Endothelial cell of umbilical vein (primary cell): ENCODE measurements at regions not wholly inside any gene's neighbourhood (a gene's known extent, or its start where the extent isn't known, plus 50 kb on each side); places are given as distances from the start of the nearest gene placed in this dataset.

ENCODE experiments used
- BruUV-seq: library from RNA; stranded (reverse); fragments of 400-500 nt; replicated peaks from 2 replicates; lab custom pipeline; 2021; lab: Mats Ljungman, UMichigan
- CTCF ChIA-PET: fragments of 300-600, 350-600 bp; sonication (Branson Sonifier 250); formaldehyde crosslinking; loops from one replicate; lab custom pipeline; 2021; ENCODE audit warnings: antibody characterized with exemption, inconsistent platforms; lab: Charles Lee
- POLR2A ChIA-PET: fragments of 300-600, 350-600 bp; sonication (Branson Sonifier 250); formaldehyde crosslinking; loops from one replicate; lab custom pipeline; 2021; ENCODE audit warnings: antibody characterized with exemption, inconsistent platforms; lab: Charles Lee
- DNase-seq: peaks from one replicate; pipeline ENCODE4 v3.0.0-alpha.2; 2011; ENCODE audit warnings: low read depth, low spot score
- FAIRE-seq: peaks from 2 replicates; lab custom pipeline; 2011; peaks lifted over from hg19 to GRCh38; lab: Jason Lieb, UNC
- H2AFZ ChIP-seq: 2 replicates; pipeline ENCODE4 v1.6.0; 2012; ENCODE audit warnings: low read depth, low read length, control low read depth, inconsistent platforms
- H3K27ac ChIP-seq: 2 replicates; pipeline ENCODE4 v1.5.1; 2011; ENCODE audit warnings: low read depth, mild to moderate bottlenecking, control low read depth, low read length, moderate library complexity; ENCODE audit not compliant: insufficient read depth
- H3K27me3 ChIP-seq, 2 experiments: 2 replicates each; pipeline versions ENCODE4 v1.6.0 to v1.6.1; 2011; ENCODE audit warnings: low read length in 2 of 2, mixed read lengths in 1 of 2; ENCODE audit not compliant: control insufficient read depth in 2 of 2, insufficient read depth in 2 of 2
- H3K36me3 ChIP-seq, 2 experiments: 2 replicates in 1 of 2; 3 replicates in 1 of 2; pipeline ENCODE4 v1.5.1; 2011; ENCODE audit warnings: low read length in 2 of 2, mild to moderate bottlenecking in 1 of 2, moderate library complexity in 1 of 2; ENCODE audit not compliant: control insufficient read depth in 2 of 2, insufficient read depth in 2 of 2; ENCODE audit errors: extremely low read depth in 1 of 2
- H3K4me1 ChIP-seq: 3 replicates; pipeline ENCODE4 v1.5.1; 2011; ENCODE audit warnings: mild to moderate bottlenecking, low read length; ENCODE audit not compliant: control insufficient read depth, insufficient read depth; ENCODE audit errors: extremely low read depth
- H3K4me2 ChIP-seq: 2 replicates; pipeline ENCODE4 v1.6.1; 2011; ENCODE audit warnings: low read length, control low read depth, mixed read lengths; ENCODE audit not compliant: insufficient read depth
- H3K4me3 ChIP-seq, 3 experiments: fragments of 200-600 bp in 1 of 3; sonication (generic), shearing (Covaris generic) in 1 of 3; replicated peaks in 1 of 3; 2 replicates each; pipeline ENCODE4 v1.5.1; 2011 to 2016; ENCODE audit warnings: control low read depth in 3 of 3, low read length in 3 of 3, mild to moderate bottlenecking in 2 of 3, inconsistent platforms in 1 of 3, low read depth in 1 of 3, moderate library complexity in 1 of 3; ENCODE audit not compliant: insufficient read depth in 1 of 3
- H3K79me2 ChIP-seq: 2 replicates; pipeline ENCODE4 v1.6.0; 2012; ENCODE audit warnings: low read length, inconsistent platforms; ENCODE audit not compliant: control insufficient read depth, insufficient read depth
- H3K9ac ChIP-seq: replicated peaks from 2 replicates; pipeline ENCODE3; 2011; ENCODE audit warnings: low read length, control low read depth; ENCODE audit not compliant: insufficient read depth; ENCODE audit errors: extremely low read depth
- H3K9me1 ChIP-seq: replicated peaks from 3 replicates; pipeline ENCODE4 v1.6.0; 2011; ENCODE audit warnings: mild to moderate bottlenecking, low read length; ENCODE audit not compliant: control insufficient read depth, insufficient read depth; ENCODE audit errors: extremely low read depth
- H3K9me3 ChIP-seq: replicated peaks from 2 replicates; pipeline ENCODE4 v1.5.1; 2012; ENCODE audit warnings: low read length, inconsistent platforms; ENCODE audit not compliant: control insufficient read depth, insufficient read depth
- H4K20me1 ChIP-seq: replicated peaks from 2 replicates; pipeline ENCODE3; 2011; ENCODE audit warnings: mild to moderate bottlenecking, low read length; ENCODE audit not compliant: control insufficient read depth, insufficient read depth; ENCODE audit errors: extremely low read depth
- CTCF ChIP-seq, 2 donors: IDR thresholded peaks; 1 replicate in 1 of 2; 2 replicates in 1 of 2; pipeline ENCODE4 v1.5.1; 2011; ENCODE audit warnings: low read length in 2 of 2, mild to moderate bottlenecking in 2 of 2, moderate library complexity in 2 of 2, control low read depth in 1 of 2, inconsistent platforms in 1 of 2, low read depth in 1 of 2; ENCODE audit not compliant: insufficient read depth in 1 of 2; ENCODE audit errors: extremely low read depth in 1 of 2
- EZH2 ChIP-seq: IDR thresholded peaks from 2 replicates; pipeline ENCODE4 v1.6.1; 2012; ENCODE audit warnings: borderline replicate concordance, low read depth, mild to moderate bottlenecking, moderate library complexity, low read length, inconsistent platforms; ENCODE audit not compliant: severe bottlenecking
- FOS ChIP-seq: IDR thresholded peaks from 2 replicates; pipeline ENCODE4 v1.6.1; 2011; ENCODE audit warnings: mild to moderate bottlenecking, low read length, moderate library complexity, borderline replicate concordance; ENCODE audit not compliant: insufficient read depth
- GATA2 ChIP-seq: IDR thresholded peaks from 2 replicates; pipeline ENCODE4 v1.7.0; 2011; ENCODE audit warnings: low read depth, mild to moderate bottlenecking, moderate library complexity, mixed read lengths, low read length; ENCODE audit not compliant: insufficient read length, insufficient read depth
- JUN ChIP-seq: IDR thresholded peaks from 2 replicates; pipeline ENCODE4 v1.6.1; 2011; ENCODE audit warnings: borderline replicate concordance, low read depth; ENCODE audit not compliant: insufficient read length, insufficient read depth
- MAX ChIP-seq: IDR thresholded peaks from 2 replicates; pipeline ENCODE4 v1.6.1; 2011; ENCODE audit not compliant: insufficient read depth, insufficient read length
- MYC ChIP-seq: IDR thresholded peaks from one replicate; pipeline ENCODE4 v1.6.1; 2011; ENCODE audit warnings: mild to moderate bottlenecking, low read depth, low read length
- POLR2A ChIP-seq: IDR thresholded peaks from 2 replicates; pipeline ENCODE4 v1.6.1; 2012; ENCODE audit warnings: low read depth, mild to moderate bottlenecking, control low read depth, low read length
- POLR2AphosphoS5 ChIP-seq: IDR thresholded peaks from 2 replicates; pipeline ENCODE4 v1.6.1; 2012; ENCODE audit warnings: low read depth, mild to moderate bottlenecking, control low read depth, low read length, moderate library complexity; ENCODE audit not compliant: insufficient read depth
- dilution Hi-C: fragments of 300-500 bp; cut with MboI; formaldehyde crosslinking; loops from one replicate; pipeline ENCODE4 v1.15.0; 2019; ENCODE audit warnings: low sequenced_read_pairs; ENCODE audit not compliant: extremely low pct_ligation_motif_present
- intact Hi-C: fragments of 100-400 bp; cut with micrococcal nuclease; formaldehyde crosslinking; loops from one replicate; pipeline ENCODE4 v1.10.0; 2022

- DNase-seq = no peak
- Histone ChIP-seq H3K9me1 (no peaks in the 10 kb centered on the region), H3K79me2 (no peaks in the 10 kb centered on the region), H3K9ac (no peak overlapping the region), H3K27ac (no peak overlapping the region), H3K4me1 (no peaks in the 10 kb centered on the region), H3K36me3 (no peaks in the 10 kb centered on the region), H3K4me2 (no peak overlapping the region), H2AFZ (no peak overlapping the region), H3K27me3 (no peaks in the 10 kb centered on the region), H4K20me1 (no peaks in the 10 kb centered on the region), H3K4me3 (no peak overlapping the region), H3K9me3 (peaks cover 7% of the 10 kb centered on the region)
- FAIRE-seq = no peak
- ChIA-PET CTCF (no interaction called here), POLR2A (no interaction called here)
- intact Hi-C loops (no loop called here), dilution Hi-C loops (no loop called here)
- TF ChIP-seq JUN (no peak), GATA2 (no peak), FOS (no peak), MYC (no peak), CTCF (IDR thresholded peaks at IDR 0.05; ENCODE audit: extremely low read depth in 1 of 2, insufficient read depth in 1 of 2, low read depth in 1 of 2, low read length in 2 of 2) (no peak), POLR2A (no peak), POLR2AphosphoS5 (no peak), MAX (no peak), EZH2 (no peak)
- BruUV-seq = no TSS peak
Measured at GRCh38 chr16:18060351-18060750, 276.2 kb downstream of the NPIPA8 start.
